ENCODE measurements at regions not wholly inside any gene's neighbourhood (a gene's known extent, or its start where the extent isn't known, plus 50 kb on each side); places are given as distances from the start of the nearest gene placed in this dataset.
"Not testable (repeated sequence)": the region's sequence is repeated elsewhere in the genome, so short reads cannot be mapped to it uniquely, and the experiment has no call there.

- not testable (repeated sequence) for TF ChIP-seq CTCF (IDR thresholded peaks at IDR 0.05; ENCODE audit: low read depth, low read length, missing input control); FOXA1 (IDR thresholded peaks at IDR 0.05); EGR1 (IDR thresholded peaks at IDR 0.05; ENCODE audit: low read depth in 2 of 2); SP1 (IDR thresholded peaks at IDR 0.05); RXRA (IDR thresholded peaks at IDR 0.05); RAD21 (IDR thresholded peaks at IDR 0.05); YY1 (IDR thresholded peaks at IDR 0.05)
Measured at GRCh38 chr9:41772541-41772940, 356.7 kb downstream of the CNTNAP3B start.
